HCT116 (cell line): ENCODE measurements at regions not wholly inside any gene's neighbourhood (a gene's known extent, or its start where the extent isn't known, plus 50 kb on each side); places are given as distances from the start of the nearest gene placed in this dataset.

Source experiments
- ATAC-seq: fragments of 200-7000 bp; cut with Tn5 transposase; 2 replicates; pipeline ENCODE4 v1.9.1; 2020; ENCODE audit warnings: mild to moderate bottlenecking, moderate library complexity
- BruUV-seq: library from RNA; stranded (reverse); fragments of 400-500 nt; replicated peaks from 2 replicates; lab custom pipeline; 2021; lab: Mats Ljungman, UMichigan
- CTCF ChIA-PET: fragments of 300-600 bp; sonication (Branson Sonifier 250); formaldehyde crosslinking; loops from one replicate; lab custom pipeline; 2021; ENCODE audit warnings: antibody characterized with exemption; lab: Charles Lee
- POLR2A ChIA-PET: fragments of 300-600, 350-600 bp; sonication (Branson Sonifier 250); formaldehyde crosslinking; loops from one replicate; lab custom pipeline; 2021; ENCODE audit warnings: antibody characterized with exemption; lab: Charles Lee
- RAD21 ChIA-PET, 2 experiments: fragments of 300-600 bp; sonication (Branson Sonifier 250); formaldehyde crosslinking; loops; one replicate each; lab custom pipeline; 2023; ENCODE audit warnings: low total read pairs in 2 of 2; ENCODE audit not compliant: uncharacterized antibody in 2 of 2, unreplicated experiment in 2 of 2, low non-redundant PET in 1 of 2; lab: Charles Lee
- DNase-seq: peaks from one replicate; pipeline ENCODE4 v3.0.0-alpha.2; 2010; ENCODE audit warnings: low read depth, low spot score
- H2AFZ ChIP-seq: fragments of 200-600 bp; shearing (Covaris generic), sonication (generic); 2 replicates; pipeline ENCODE4 v1.6.1; 2017; ENCODE audit warnings: low read depth, mixed run types, mixed read lengths, antibody characterized with exemption, low read length; ENCODE audit not compliant: poor library complexity, severe bottlenecking
- H3K27ac ChIP-seq: 2 replicates; pipeline ENCODE4 v1.5.1; 2012; ENCODE audit warnings: low read depth, low read length
- H3K27me3 ChIP-seq: fragments of 200-600 bp; sonication (generic); 2 replicates; pipeline ENCODE4 v1.6.1; 2016; ENCODE audit warnings: mixed run types, low read length, mixed read lengths; ENCODE audit not compliant: insufficient read depth
- H3K36me3 ChIP-seq, 2 experiments: fragments of 200-500 bp in 1 of 2; fragments of 200-600 bp in 1 of 2; sonication (Bioruptor generic) in 1 of 2; sonication (generic) in 1 of 2; 2 replicates each; pipeline versions ENCODE4 v1.5.1 to v1.6.1; 2014 to 2016; ENCODE audit warnings: low read length in 2 of 2, inconsistent platforms in 1 of 2, mixed read lengths in 1 of 2, mixed run types in 1 of 2; ENCODE audit not compliant: insufficient read depth in 2 of 2, control insufficient read depth in 1 of 2
- H3K4me1 ChIP-seq, 2 experiments: fragments of 200-600 bp in 1 of 2; sonication (generic) in 1 of 2; 2 replicates each; pipeline versions ENCODE4 v1.5.1 to v1.6.1; 2012 to 2017; ENCODE audit warnings: low read length in 2 of 2, inconsistent platforms in 1 of 2, mild to moderate bottlenecking in 1 of 2, mixed read lengths in 1 of 2, mixed run types in 1 of 2, moderate library complexity in 1 of 2; ENCODE audit not compliant: insufficient read depth in 2 of 2, control insufficient read depth in 1 of 2
- H3K4me2 ChIP-seq: fragments of 200-600 bp; sonication (generic); 2 replicates; pipeline ENCODE4 v1.6.1; 2017; ENCODE audit warnings: mixed run types, low read length, mixed read lengths
- H3K4me3 ChIP-seq, 2 experiments: fragments of 200-600 bp in 1 of 2; sonication (generic) in 1 of 2; replicated peaks in 1 of 2; 2 replicates each; pipeline ENCODE4 v1.5.1; 2011 to 2016; ENCODE audit warnings: low read length in 2 of 2, control low read depth in 1 of 2, low read depth in 1 of 2, mild to moderate bottlenecking in 1 of 2, mixed read lengths in 1 of 2, mixed run types in 1 of 2
- H3K79me2 ChIP-seq: fragments of 200-600 bp; sonication (generic); 2 replicates; pipeline ENCODE4 v1.6.1; 2017; ENCODE audit warnings: mild to moderate bottlenecking, mixed run types, low read length, moderate library complexity, mixed read lengths; ENCODE audit not compliant: insufficient read depth
- H3K9ac ChIP-seq: fragments of 200-600 bp; sonication (generic); 2 replicates; pipeline ENCODE4 v1.6.1; 2016; ENCODE audit warnings: low read length, mixed read lengths
- H3K9me2 ChIP-seq: fragments of 200-600 bp; sonication (generic), shearing (Covaris generic); 2 replicates; pipeline ENCODE4 v1.6.1; 2017; ENCODE audit warnings: mixed run types, mild to moderate bottlenecking, moderate library complexity; ENCODE audit not compliant: insufficient read depth
- H3K9me3 ChIP-seq, 2 experiments: fragments of 200-500 bp in 1 of 2; fragments of 200-600 bp in 1 of 2; sonication (Bioruptor generic) in 1 of 2; sonication (generic) in 1 of 2; 2 replicates each; pipeline ENCODE4 v1.6.1; 2014 to 2017; ENCODE audit warnings: low read length in 2 of 2, mixed read lengths in 2 of 2, inconsistent platforms in 1 of 2, low read depth in 1 of 2, mild to moderate bottlenecking in 1 of 2, mixed run types in 1 of 2, moderate library complexity in 1 of 2; ENCODE audit not compliant: control insufficient read depth in 1 of 2, insufficient read depth in 1 of 2
- H4K20me1 ChIP-seq: fragments of 200-600 bp; sonication (generic), shearing (Covaris generic); 2 replicates; pipeline ENCODE4 v1.6.1; 2017; ENCODE audit warnings: mixed run types, mild to moderate bottlenecking, moderate library complexity; ENCODE audit not compliant: insufficient read depth
- ATF3 ChIP-seq: IDR thresholded peaks from 2 replicates; pipeline ENCODE4 v1.6.1; 2012
- CEBPB ChIP-seq: IDR thresholded peaks from 2 replicates; pipeline ENCODE4 v1.6.1; 2012; ENCODE audit warnings: low read depth
- CTCF ChIP-seq, 3 experiments: fragments of 200-600 bp in 1 of 3; sonication (generic) in 1 of 3; IDR thresholded peaks in 2 of 3; conservative IDR thresholded peaks in 1 of 3; 2 replicates each; pipeline ENCODE4 v1.5.1; 2012 to 2017; ENCODE audit warnings: low read depth in 2 of 3, low read length in 2 of 3, antibody characterized with exemption in 1 of 3, borderline replicate concordance in 1 of 3, control low read depth in 1 of 3, mild to moderate bottlenecking in 1 of 3, mixed read lengths in 1 of 3, mixed run types in 1 of 3, moderate library complexity in 1 of 3; ENCODE audit not compliant: insufficient read depth in 1 of 3
- ELF1 ChIP-seq: IDR thresholded peaks from 2 replicates; pipeline ENCODE4 v1.6.1; 2012; ENCODE audit warnings: low read depth, borderline replicate concordance
- EZH2 ChIP-seq: fragments of 200-600 bp; sonication (generic); IDR thresholded peaks from 2 replicates; pipeline ENCODE4 v1.6.1; 2017; ENCODE audit warnings: antibody characterized with exemption, mixed run types
- EZH2phosphoT487 ChIP-seq: fragments of 200-600 bp; IDR thresholded peaks from 2 replicates; pipeline ENCODE4 v1.6.1; 2018; ENCODE audit warnings: antibody characterized with exemption, borderline replicate concordance
- JUND ChIP-seq: IDR thresholded peaks from 2 replicates; pipeline ENCODE4 v1.6.1; 2012
- POLR2A ChIP-seq: IDR thresholded peaks from 2 replicates; pipeline ENCODE4 v1.7.0; 2011; ENCODE audit warnings: borderline replicate concordance; ENCODE audit not compliant: insufficient read depth, insufficient read length; ENCODE audit errors: extremely low read depth
- POLR2AphosphoS5 ChIP-seq: IDR thresholded peaks from 2 replicates; pipeline ENCODE4 v1.6.1; 2011; ENCODE audit warnings: mild to moderate bottlenecking, low read depth, low read length, moderate library complexity
- RAD21 ChIP-seq: IDR thresholded peaks from 2 replicates; pipeline ENCODE4 v1.6.1; 2012; ENCODE audit warnings: low read depth, mild to moderate bottlenecking
- REST ChIP-seq: IDR thresholded peaks from 2 replicates; pipeline ENCODE4 v1.6.1; 2012; ENCODE audit warnings: low read depth
- SP1 ChIP-seq: IDR thresholded peaks from 2 replicates; pipeline ENCODE4 v1.6.1; 2012; ENCODE audit warnings: low read depth
- TCF7L2 ChIP-seq: IDR thresholded peaks from 2 replicates; pipeline ENCODE4 v1.7.0; 2011; ENCODE audit warnings: borderline replicate concordance, inconsistent platforms; ENCODE audit not compliant: insufficient read depth, insufficient read length; ENCODE audit errors: extremely low read depth
- YY1 ChIP-seq: IDR thresholded peaks from 2 replicates; pipeline ENCODE4 v1.6.1; 2011; ENCODE audit warnings: low read length, low read depth, moderate library complexity, mild to moderate bottlenecking; ENCODE audit not compliant: insufficient replicate concordance; ENCODE audit errors: extremely low read depth
- ZBTB33 ChIP-seq: IDR thresholded peaks from 2 replicates; pipeline ENCODE4 v1.6.1; 2011; ENCODE audit warnings: mild to moderate bottlenecking, low read length, moderate library complexity; ENCODE audit not compliant: insufficient replicate concordance; ENCODE audit errors: extremely low read depth
- ZFX ChIP-seq: fragments of 450-650 bp; IDR thresholded peaks from 2 replicates; pipeline ENCODE4 v1.6.1; 2017
- ZNF274 ChIP-seq: fragments of 200-500 bp; sonication (Bioruptor generic); IDR thresholded peaks from 2 replicates; pipeline ENCODE4 v1.6.1; 2014; ENCODE audit warnings: mild to moderate bottlenecking, low read depth, low read length, inconsistent platforms
- intact Hi-C: fragments of 100-400 bp; cut with micrococcal nuclease; formaldehyde crosslinking; loops from 2 replicates; pipeline ENCODE4 v1.10.0; 2022

GRCh38 chr5:166262395-166262794, 2029.0 kb upstream of the WWC1 start:
- no peak overlapping the region for H3K27ac ChIP-seq
- no peak overlapping the region for H3K4me3 ChIP-seq
- H3K9ac ChIP-seq: no peak overlapping the region
- TF ChIP-seq ZBTB33: no peak
- no peak for TF ChIP-seq ELF1
- no peak for TF ChIP-seq ATF3
- TF ChIP-seq SP1: no peak
- TF ChIP-seq ZNF274: no peak
- TF ChIP-seq EZH2phosphoT487: no peak
- no peak for TF ChIP-seq RAD21
- TF ChIP-seq POLR2A: no peak
- TF ChIP-seq ZFX: no peak
- no peak for TF ChIP-seq EZH2
- TF ChIP-seq TCF7L2: no peak
- TF ChIP-seq JUND: no peak
- no peak for TF ChIP-seq REST
- no peak for TF ChIP-seq CTCF (IDR thresholded peaks at IDR 0.05 in 2 of 3, conservative IDR thresholded peaks at IDR 0.05 in 1 of 3; ENCODE audit: borderline replicate concordance in 1 of 3, insufficient read depth in 1 of 3, low read depth in 2 of 3, low read length in 2 of 3)
- no peak for TF ChIP-seq POLR2AphosphoS5
- TF ChIP-seq CEBPB: no peak
- no peak for TF ChIP-seq YY1
- H3K27me3 ChIP-seq: no peaks in the 10 kb centered on the region
- no peaks in the 10 kb centered on the region for H3K4me1 ChIP-seq
- no peaks in the 10 kb centered on the region for H3K9me2 ChIP-seq
- DNase-seq (no peak), ATAC-seq (no peak)
- no peaks in the 10 kb centered on the region for H3K79me2 ChIP-seq
- intact Hi-C loops: no loop called here
- no TSS peak for BruUV-seq
- no peak overlapping the region for H2AFZ ChIP-seq
- H3K36me3 ChIP-seq: no peaks in the 10 kb centered on the region; a peak in 1 of 4 replicates
- no peak overlapping the region for H3K4me2 ChIP-seq
- peaks cover 5 to 28% of the 10 kb centered on the region in 2 experiments; a peak in 2 of 4 replicates for H3K9me3 ChIP-seq
- ChIA-PET POLR2A (no interaction called here), RAD21 (no interaction called here), CTCF (no interaction called here)
- no peaks in the 10 kb centered on the region; the same call in 1 of the 2 replicates for H4K20me1 ChIP-seq
